ENCODE measurements at regions not wholly inside any gene's neighbourhood (a gene's known extent, or its start where the extent isn't known, plus 50 kb on each side); places are given as distances from the start of the nearest gene placed in this dataset.

GRCh38 chr5:52709167-52709925 lies 78.4 kb upstream of the ITGA1 start:
- peaks cover 27% of the 10 kb centered on the region for H3K4me1 Mint-ChIP-seq
- H3K27me3 Mint-ChIP-seq, result no peaks in the 10 kb centered on the region
- peak; percentile 60 for ATAC-seq
- H3K27ac Mint-ChIP-seq, result no peak overlapping the region
- no peaks in the 10 kb centered on the region for H3K9me3 Mint-ChIP-seq (ENCODE audit: low read depth)
- peak; percentile 14 for DNase-seq
- no peaks in the 10 kb centered on the region for H3K36me3 Mint-ChIP-seq (ENCODE audit: low read depth)
- H3K4me3 Mint-ChIP-seq, result no peak overlapping the region
- ChIA-PET POLR2A (no interaction called here), CTCF (interaction anchor here (2.5 kb wide), 1 partner anchor 206 kb away, joined by 9 read pairs; no protein-coding TSS in a partner anchor)
- intact Hi-C loops (cut with DNase I, micrococcal nuclease), result no loop called here

GRCh38 chr5:52710310-52710971 lies 77.3 kb upstream of the ITGA1 start:
- intact Hi-C loops (cut with DNase I, micrococcal nuclease), result no loop called here
- Mint-ChIP-seq H3K27me3 (no peaks in the 10 kb centered on the region), H3K9me3 (ENCODE audit: low read depth) (no peaks in the 10 kb centered on the region), H3K36me3 (ENCODE audit: low read depth) (no peaks in the 10 kb centered on the region), H3K4me3 (no peak overlapping the region), H3K4me1 (peaks cover 26% of the 10 kb centered on the region), H3K27ac (no peak overlapping the region)
- ATAC-seq (no peak), DNase-seq (no peak)
- ChIA-PET POLR2A (no interaction called here), CTCF (interaction anchor here (1.0 to 2.5 kb wide), 2 partner anchors 15 to 205 kb away, joined by 3 to 9 read pairs; no protein-coding TSS in a partner anchor)

GRCh38 chr5:52710972-52711596 lies 76.6 kb upstream of the ITGA1 start:
- no peak for ATAC-seq
- ChIA-PET CTCF (interaction anchor here (1.0 kb wide), 1 partner anchor 15 kb away, joined by 3 read pairs; no protein-coding TSS in a partner anchor), POLR2A (no interaction called here)
- H3K4me1 Mint-ChIP-seq, result peaks cover 20% of the 10 kb centered on the region
- intact Hi-C loops (cut with DNase I, micrococcal nuclease), result no loop called here
- no peak for DNase-seq
- H3K27me3 Mint-ChIP-seq, result no peaks in the 10 kb centered on the region
- no peaks in the 10 kb centered on the region for H3K36me3 Mint-ChIP-seq (ENCODE audit: low read depth)
- H3K27ac Mint-ChIP-seq, result no peak overlapping the region
- no peaks in the 10 kb centered on the region for H3K9me3 Mint-ChIP-seq (ENCODE audit: low read depth)
- H3K4me3 Mint-ChIP-seq, result no peak overlapping the region

GRCh38 chr5:52712354-52712753 lies 75.4 kb upstream of the ITGA1 start:
- peak; percentile 58 for ATAC-seq
- DNase-seq, result no peak
- peaks cover 14% of the 10 kb centered on the region for H3K4me1 Mint-ChIP-seq
- H3K27me3 Mint-ChIP-seq, result no peaks in the 10 kb centered on the region
- H3K9me3 Mint-ChIP-seq (ENCODE audit: low read depth), result peaks cover 3% of the 10 kb centered on the region
- no peak overlapping the region for H3K27ac Mint-ChIP-seq
- no peaks in the 10 kb centered on the region for H3K36me3 Mint-ChIP-seq (ENCODE audit: low read depth)
- intact Hi-C loops (cut with DNase I, micrococcal nuclease), result no loop called here
- POLR2A ChIA-PET, result no interaction called here
- CTCF ChIA-PET, result interaction anchor here (0.5 kb wide), 1 partner anchor 910 kb away, joined by 3 read pairs; no protein-coding TSS in a partner anchor
- H3K4me3 Mint-ChIP-seq, result no peak overlapping the region

GRCh38 chr5:52725065-52725746 lies 62.5 kb upstream of the ITGA1 start:
- H3K4me1 Mint-ChIP-seq, result peaks cover 40% of the 10 kb centered on the region
- CTCF ChIA-PET, result no interaction called here
- peak overlapping the region; percentile 48 for H3K27ac Mint-ChIP-seq
- POLR2A ChIA-PET, result no interaction called here
- intact Hi-C loops (cut with DNase I, micrococcal nuclease), result loop anchor here (1.0 to 5.0 kb wide), 2 partner anchors 18 to 47 kb away; no protein-coding TSS in a partner anchor
- no peak overlapping the region for H3K4me3 Mint-ChIP-seq
- no peaks in the 10 kb centered on the region for H3K27me3 Mint-ChIP-seq
- DNase-seq (peak; percentile 63), ATAC-seq (peak; percentile 96)
- H3K9me3 Mint-ChIP-seq (ENCODE audit: low read depth), result peaks cover 10% of the 10 kb centered on the region
- H3K36me3 Mint-ChIP-seq (ENCODE audit: low read depth), result peaks cover 1% of the 10 kb centered on the region

- Mint-ChIP-seq H3K4me3 (no peak overlapping the region), H3K27ac (peak overlapping the region; percentile 48), H3K4me1 (peaks cover 40% of the 10 kb centered on the region), H3K36me3 (ENCODE audit: low read depth) (peaks cover 3% of the 10 kb centered on the region), H3K27me3 (no peaks in the 10 kb centered on the region), H3K9me3 (ENCODE audit: low read depth) (peaks cover 9% of the 10 kb centered on the region)
- POLR2A ChIA-PET, result no interaction called here
- ATAC-seq (no peak), DNase-seq (no peak)
- intact Hi-C loops (cut with DNase I, micrococcal nuclease), result loop anchor here (1.0 to 5.0 kb wide), 2 partner anchors 17 to 46 kb away; no protein-coding TSS in a partner anchor
- CTCF ChIA-PET, result no interaction called here
Observed at GRCh38 chr5:52725808-52726207, 61.9 kb upstream of the ITGA1 start.

GRCh38 chr5:52727020-52727419 lies 60.7 kb upstream of the ITGA1 start:
- H3K36me3 Mint-ChIP-seq (ENCODE audit: low read depth), result peaks cover 3% of the 10 kb centered on the region
- H3K4me1 Mint-ChIP-seq, result peaks cover 40% of the 10 kb centered on the region
- ATAC-seq (no peak), DNase-seq (no peak)
- ChIA-PET POLR2A (no interaction called here), CTCF (interaction anchor here (0.6 kb wide), 1 partner anchor 87 kb away, joined by 3 read pairs; no protein-coding TSS in a partner anchor)
- H3K27ac Mint-ChIP-seq, result no peak overlapping the region
- H3K27me3 Mint-ChIP-seq, result no peaks in the 10 kb centered on the region
- H3K9me3 Mint-ChIP-seq (ENCODE audit: low read depth), result peaks cover 9% of the 10 kb centered on the region
- H3K4me3 Mint-ChIP-seq, result no peak overlapping the region
- intact Hi-C loops (cut with DNase I, micrococcal nuclease), result loop anchor here in 1 of 2 experiments (5.0 kb wide), 1 partner anchor 45 kb away; no protein-coding TSS in a partner anchor

- no peak for DNase-seq
- Mint-ChIP-seq H3K27ac (no peak overlapping the region), H3K27me3 (no peaks in the 10 kb centered on the region), H3K4me3 (no peak overlapping the region), H3K9me3 (ENCODE audit: low read depth) (peaks cover 9% of the 10 kb centered on the region), H3K36me3 (ENCODE audit: low read depth) (peaks cover 3% of the 10 kb centered on the region), H3K4me1 (peaks cover 40% of the 10 kb centered on the region)
- ATAC-seq, result no peak
- intact Hi-C loops (cut with DNase I, micrococcal nuclease), result loop anchor here in 1 of 2 experiments (5.0 kb wide), 1 partner anchor 45 kb away; no protein-coding TSS in a partner anchor
- ChIA-PET CTCF (interaction anchor here (0.6 to 0.7 kb wide), 2 partner anchors 11 to 87 kb away, joined by 3 to 4 read pairs; no protein-coding TSS in a partner anchor), POLR2A (no interaction called here)
Observed at GRCh38 chr5:52727576-52727975, 60.1 kb upstream of the ITGA1 start.

GRCh38 chr5:52728224-52728623 lies 59.5 kb upstream of the ITGA1 start:
- intact Hi-C loops (cut with DNase I, micrococcal nuclease), result loop anchor here in 1 of 2 experiments (5.0 kb wide), 1 partner anchor 44 kb away; no protein-coding TSS in a partner anchor
- DNase-seq (no peak), ATAC-seq (no peak)
- Mint-ChIP-seq H3K4me1 (peaks cover 37% of the 10 kb centered on the region), H3K4me3 (no peak overlapping the region), H3K9me3 (ENCODE audit: low read depth) (peaks cover 9% of the 10 kb centered on the region), H3K27me3 (no peaks in the 10 kb centered on the region), H3K27ac (no peak overlapping the region), H3K36me3 (ENCODE audit: low read depth) (peaks cover 3% of the 10 kb centered on the region)
- CTCF ChIA-PET, result interaction anchor here (0.7 kb wide), 1 partner anchor 10 kb away, joined by 4 read pairs; no protein-coding TSS in a partner anchor
- POLR2A ChIA-PET, result interaction anchor here (0.7 kb wide), 1 partner anchor 161 kb away, joined by 4 read pairs; no protein-coding TSS in a partner anchor

GRCh38 chr5:52728686-52729085 lies 59.0 kb upstream of the ITGA1 start:
- H3K27ac Mint-ChIP-seq, result no peak overlapping the region
- peaks cover 3% of the 10 kb centered on the region for H3K36me3 Mint-ChIP-seq (ENCODE audit: low read depth)
- ChIA-PET POLR2A (no interaction called here), CTCF (no interaction called here)
- intact Hi-C loops (cut with DNase I, micrococcal nuclease), result loop anchor here in 1 of 2 experiments (5.0 kb wide), 1 partner anchor 44 kb away; no protein-coding TSS in a partner anchor
- peaks cover 37% of the 10 kb centered on the region for H3K4me1 Mint-ChIP-seq
- ATAC-seq (no peak), DNase-seq (no peak)
- no peak overlapping the region for H3K4me3 Mint-ChIP-seq
- H3K27me3 Mint-ChIP-seq, result no peaks in the 10 kb centered on the region
- peaks cover 9% of the 10 kb centered on the region for H3K9me3 Mint-ChIP-seq (ENCODE audit: low read depth)

Measured in activated CD4-positive, alpha-beta T cell treated with anti-CD3 and anti-CD28 coated beads for 36 hours (primary cell).